Hematopoietic multipotent progenitor cell treated with erythropoietin and hydrocortisone succinate and interleukin-3 and kit ligand, for 4 days (in vitro differentiated cells): ENCODE measurements at regions not wholly inside any gene's neighbourhood (a gene's known extent, or its start where the extent isn't known, plus 50 kb on each side); places are given as distances from the start of the nearest gene placed in this dataset.

ENCODE experiments used
- DNase-seq: peaks from one replicate; pipeline ENCODE4 v3.0.0-alpha.2; 2015

- DNase-seq: no peak
These were observed 179.0 kb upstream of the RASGEF1B start for GRCh38 chr4:81650606-81651242.

- DNase-seq: peak; percentile 69
These were observed 177.0 kb upstream of the RASGEF1B start for GRCh38 chr4:81648576-81649275.

GRCh38 chr4:81647388-81647787 is 175.7 kb upstream of the RASGEF1B start:
- DNase-seq: no peak

GRCh38 chr4:81642543-81642942 is 170.8 kb upstream of the RASGEF1B start:
- DNase-seq: no peak

DNA sequence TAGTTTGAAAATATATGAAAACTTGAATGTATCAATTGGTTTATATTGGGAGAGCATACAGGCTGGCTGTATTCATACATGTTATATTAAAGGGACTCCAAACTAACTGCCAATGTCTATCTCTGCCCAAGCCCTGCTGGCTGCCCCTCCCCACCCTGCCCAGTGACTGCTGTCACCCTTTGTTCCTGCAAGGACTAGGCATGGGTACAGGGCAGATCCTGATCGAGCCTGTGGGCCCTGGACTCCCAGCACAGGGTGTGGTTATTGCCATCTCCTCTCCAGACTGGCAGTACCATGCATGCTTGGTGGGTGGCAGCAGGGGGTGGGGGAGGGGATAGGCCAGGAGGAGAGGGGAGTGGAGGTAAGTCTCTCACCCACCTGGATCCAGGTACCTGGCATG is 167.5 kb upstream of the RASGEF1B start:
- no peak for DNase-seq

- no peak for DNase-seq
These were observed 167.0 kb upstream of the RASGEF1B start for GRCh38 chr4:81638698-81639097.

DNA sequence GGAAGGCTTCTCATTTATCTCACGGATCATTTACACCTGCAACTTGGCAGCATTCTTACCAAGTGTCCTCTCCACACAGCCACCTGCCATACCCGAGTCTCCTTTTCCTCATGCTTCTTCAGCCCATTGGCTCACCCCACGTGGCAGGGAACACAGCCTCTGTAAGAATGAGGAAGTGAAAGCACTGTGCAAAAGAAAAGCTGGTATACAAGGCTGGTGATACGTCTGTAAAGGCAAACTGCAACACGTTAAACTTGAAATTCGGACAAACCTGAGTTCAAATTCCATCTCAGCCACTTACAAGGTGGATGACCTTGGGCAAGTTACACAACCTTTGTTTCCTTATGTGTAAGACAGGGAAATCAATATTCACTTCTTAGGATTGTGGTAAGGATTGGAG is 164.0 kb upstream of the RASGEF1B start:
- DNase-seq: peak; percentile 68

DNA sequence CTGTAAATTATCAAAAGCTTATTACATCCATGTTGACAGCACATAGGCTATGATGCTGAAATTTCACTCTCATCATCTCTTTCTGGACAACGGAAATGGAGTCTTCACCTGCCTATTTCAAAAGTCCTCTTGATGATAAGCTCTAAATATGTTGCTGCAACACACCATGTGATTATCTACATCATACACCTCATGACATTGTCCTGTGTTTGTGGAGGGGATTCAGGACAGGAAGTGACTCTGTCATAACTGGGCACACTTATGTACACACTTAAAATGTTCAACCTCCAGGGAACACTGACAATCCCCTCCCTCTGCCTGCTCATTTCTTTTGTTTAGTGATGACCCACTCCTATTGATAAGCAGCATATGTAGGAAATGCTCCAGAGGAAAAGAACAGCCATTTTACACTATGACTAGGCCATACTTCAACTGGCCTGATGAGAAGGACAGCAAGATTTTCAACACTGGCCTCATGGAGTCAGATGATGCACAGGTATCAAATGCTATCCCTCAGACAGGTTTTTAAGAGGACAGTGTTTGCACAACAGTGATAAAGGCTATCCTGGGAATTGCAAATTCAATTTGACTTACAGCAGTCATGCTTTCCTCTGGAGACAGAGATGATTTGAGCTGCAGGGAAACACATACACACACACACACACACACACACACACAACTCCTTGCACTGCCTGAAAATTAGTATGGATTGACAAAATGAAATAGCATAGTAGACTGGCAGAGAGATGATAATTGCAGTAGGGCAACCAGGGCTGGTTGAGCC is 163.3 kb upstream of the RASGEF1B start:
- DNase-seq: no peak

DNA sequence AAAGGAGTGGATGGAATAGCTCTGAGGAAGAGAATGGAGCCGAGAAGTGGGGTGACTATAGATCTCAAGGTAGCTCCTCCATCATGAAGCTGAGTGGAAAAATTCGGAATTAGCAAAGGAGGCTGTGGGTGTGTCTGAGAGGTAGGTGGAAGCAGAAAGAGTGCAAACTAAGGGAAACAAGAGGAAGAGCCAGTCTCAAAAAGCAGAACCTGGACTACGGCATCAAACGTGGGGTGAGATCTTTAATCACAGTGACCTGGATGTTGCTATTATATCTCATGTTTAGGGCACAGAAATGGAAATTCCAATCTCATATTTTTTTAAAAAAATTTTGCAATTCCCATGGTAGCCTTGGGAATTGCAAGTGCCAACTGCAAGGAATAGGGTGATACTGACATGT is 162.5 kb upstream of the RASGEF1B start:
- DNase-seq: no peak

DNA sequence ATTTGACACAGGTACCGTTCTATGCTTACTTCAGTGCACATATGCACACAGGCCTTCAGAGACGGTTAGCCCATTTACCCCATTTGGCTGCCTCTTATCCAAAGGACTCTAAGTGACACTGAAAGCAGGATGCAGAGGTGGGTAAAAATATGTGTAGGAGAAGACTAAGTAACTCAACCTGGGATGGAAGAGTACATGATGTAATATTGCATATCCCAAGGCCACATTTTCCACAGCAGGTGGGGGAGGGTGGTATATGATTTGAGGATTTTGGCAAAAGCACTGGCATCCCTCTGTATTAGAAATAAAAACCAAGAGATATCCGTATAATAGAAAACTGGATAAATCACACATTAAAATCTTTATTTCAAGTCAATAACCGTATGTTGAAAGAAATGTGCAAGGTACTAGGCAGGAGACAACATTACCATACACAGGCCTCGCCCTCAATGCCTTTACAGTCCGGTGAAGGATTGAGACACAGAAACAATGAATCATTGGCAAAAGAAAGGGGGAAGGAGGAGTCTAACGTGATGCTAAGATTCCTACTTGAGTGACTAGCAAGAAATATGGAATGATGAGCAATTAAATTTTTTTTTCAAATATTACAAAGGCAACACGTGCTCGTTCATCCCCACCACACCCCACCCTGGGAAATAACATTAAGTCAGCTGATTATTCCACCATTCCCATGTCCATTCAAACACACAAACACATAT is 161.0 kb upstream of the RASGEF1B start:
- DNase-seq: no peak

- no peak for DNase-seq
These were observed 160.3 kb upstream of the RASGEF1B start for GRCh38 chr4:81631958-81632441.

DNA sequence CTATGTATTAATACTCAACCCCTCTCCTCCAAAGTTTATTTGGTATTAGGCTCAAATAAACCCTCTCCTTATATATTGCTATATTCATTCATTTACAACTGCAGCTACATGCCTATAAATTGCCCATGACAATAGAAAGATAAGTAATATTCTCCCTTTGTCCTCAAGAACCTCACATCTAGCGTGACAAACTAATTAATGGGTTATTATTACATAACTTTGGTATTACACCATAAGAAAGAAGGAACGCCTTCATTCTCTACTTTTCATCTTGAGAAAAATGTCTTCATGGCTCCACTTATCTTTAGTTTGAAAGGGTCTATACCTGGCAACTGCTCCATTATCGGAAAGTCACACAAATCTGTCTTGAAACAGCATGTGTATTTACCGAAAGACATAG is 157.7 kb upstream of the RASGEF1B start:
- DNase-seq: no peak

DNA sequence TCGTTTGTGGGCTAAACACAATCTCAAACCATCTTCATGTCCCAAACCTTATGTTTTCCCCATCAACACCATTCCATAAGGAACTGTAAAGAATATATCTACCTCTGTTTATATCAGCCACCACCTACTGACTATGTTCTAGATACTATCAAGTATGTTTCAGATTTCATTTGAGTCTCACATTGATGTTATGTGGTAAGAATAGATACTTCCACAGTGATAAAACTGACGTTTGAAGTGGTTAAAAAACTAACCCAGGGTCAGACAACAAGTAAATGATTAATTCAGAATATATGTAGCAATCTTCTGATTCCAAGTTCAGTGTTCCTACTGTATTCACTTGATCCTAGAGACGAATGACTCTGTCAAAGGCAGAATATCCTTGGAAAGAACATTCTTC is 156.8 kb upstream of the RASGEF1B start:
- DNase-seq: no peak

DNA sequence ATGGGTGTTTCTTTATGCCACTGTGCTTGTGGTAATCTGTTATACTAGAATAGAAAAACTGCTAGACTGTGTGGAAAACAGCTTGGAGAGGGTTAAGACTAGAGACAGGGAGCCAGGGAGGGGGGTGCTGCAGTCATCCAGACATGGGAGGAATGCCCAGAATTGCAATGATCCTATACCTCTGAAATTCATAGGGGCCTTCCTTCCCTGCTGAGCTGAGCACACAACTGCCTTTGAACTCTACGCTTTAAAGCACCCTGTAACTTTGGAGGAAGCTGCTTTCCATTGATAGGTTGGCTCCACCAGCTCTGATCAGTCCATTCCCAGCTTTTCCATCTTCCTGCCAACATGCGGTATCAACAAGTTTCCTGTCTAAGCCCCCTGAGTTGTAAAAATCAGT is 155.9 kb upstream of the RASGEF1B start:
- DNase-seq: no peak

DNA sequence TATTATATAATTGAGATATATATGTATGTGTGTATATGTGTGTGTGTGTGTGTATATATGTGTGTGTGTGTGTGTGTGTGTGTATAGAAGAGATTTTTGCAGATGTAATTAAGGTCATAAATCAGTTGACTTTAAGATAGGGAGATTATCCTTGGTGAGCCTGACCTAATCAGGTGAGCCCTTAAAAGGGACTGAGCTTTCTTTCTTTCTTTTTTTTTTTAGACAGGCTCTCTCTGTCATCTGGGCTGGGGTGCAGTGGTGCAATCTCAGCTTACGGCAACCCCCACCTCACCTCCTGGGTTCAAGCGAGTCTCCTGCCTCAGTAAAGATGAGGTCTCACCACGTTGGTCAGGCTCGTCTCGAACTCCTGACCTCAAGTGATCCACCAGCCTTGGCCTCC is 155.1 kb upstream of the RASGEF1B start:
- DNase-seq: no peak

DNA sequence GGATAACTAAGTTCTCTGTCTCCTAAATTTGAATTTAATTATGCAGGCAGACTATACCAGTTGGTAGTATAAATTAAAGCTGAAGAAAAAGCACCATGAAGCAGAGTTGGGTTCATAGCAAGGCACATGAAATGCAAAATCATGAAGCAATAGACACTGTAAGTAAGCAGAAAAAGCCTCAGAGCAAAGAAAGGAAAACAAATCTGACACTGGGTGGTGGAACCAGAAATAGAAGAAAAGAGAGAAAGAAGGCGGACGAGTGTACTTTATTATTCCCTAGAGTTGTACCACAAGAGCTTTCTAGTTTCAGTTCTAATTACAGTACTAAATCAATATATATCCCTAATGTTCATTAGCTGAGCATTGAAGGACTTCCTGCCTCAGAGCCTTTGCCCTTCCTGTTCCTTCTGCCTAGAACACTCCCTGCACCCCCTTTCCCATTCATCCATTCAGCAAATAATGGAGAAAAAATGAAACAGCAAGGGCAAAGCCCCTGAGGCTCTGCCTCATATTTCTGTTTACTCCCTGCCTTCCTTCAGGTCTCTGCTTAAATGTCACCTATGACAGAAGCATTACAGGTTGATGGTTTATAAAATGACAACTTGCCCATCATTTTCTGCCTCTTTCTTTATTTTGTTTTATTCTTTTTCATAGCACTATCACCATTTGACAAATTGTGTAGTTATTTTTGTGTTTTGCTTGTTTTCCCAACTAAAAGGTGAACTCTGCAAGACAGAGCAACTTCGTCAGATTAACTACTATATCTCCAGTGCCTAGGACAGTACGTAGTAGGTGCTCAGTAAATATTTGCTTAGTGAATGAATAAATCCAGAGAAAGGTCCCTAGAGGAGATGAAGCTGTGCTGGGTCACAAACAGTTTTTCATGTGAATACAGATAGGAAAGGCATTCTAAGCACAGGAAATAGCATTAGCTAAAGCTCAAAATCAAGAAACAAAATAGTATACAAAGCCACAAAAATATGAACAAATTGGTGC is 154.0 kb upstream of the RASGEF1B start:
- DNase-seq: no peak

- no peak for DNase-seq
These were observed 151.7 kb upstream of the RASGEF1B start for GRCh38 chr4:81623434-81623833.

DNA sequence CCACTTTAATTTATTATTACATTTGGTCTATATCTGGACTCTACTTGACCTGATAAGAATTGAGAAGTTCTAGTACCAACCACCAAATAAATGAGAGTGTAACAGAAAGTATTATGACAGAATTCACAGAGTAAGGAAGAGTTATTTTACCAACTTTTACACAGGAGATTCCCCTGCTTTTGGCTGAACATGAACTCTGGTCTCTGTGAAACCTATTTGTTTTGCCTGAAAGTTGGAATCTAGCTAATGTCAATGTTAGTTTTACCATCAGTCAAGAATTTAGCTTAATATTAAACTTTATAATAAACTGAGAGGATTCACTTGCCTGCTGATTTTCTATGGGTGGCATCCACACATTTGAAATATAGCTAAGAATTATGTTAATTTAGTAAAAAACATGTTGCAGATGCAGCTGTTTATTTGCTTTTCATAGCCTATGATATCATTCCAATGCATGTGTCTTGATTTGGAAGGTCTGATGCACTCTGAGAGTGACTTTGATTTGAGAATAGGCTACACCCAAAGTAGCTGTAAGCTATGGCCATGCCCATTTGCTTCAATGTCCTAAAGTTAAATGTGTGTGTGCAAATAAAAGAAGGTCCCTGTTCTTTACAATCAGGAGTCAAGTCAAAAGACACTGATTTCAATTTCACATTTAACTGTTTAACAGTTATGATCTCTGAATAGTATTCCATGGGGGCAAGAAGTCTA is 150.9 kb upstream of the RASGEF1B start:
- DNase-seq: no peak

GRCh38 chr4:81622028-81622427 is 150.3 kb upstream of the RASGEF1B start:
- no peak for DNase-seq

DNA sequence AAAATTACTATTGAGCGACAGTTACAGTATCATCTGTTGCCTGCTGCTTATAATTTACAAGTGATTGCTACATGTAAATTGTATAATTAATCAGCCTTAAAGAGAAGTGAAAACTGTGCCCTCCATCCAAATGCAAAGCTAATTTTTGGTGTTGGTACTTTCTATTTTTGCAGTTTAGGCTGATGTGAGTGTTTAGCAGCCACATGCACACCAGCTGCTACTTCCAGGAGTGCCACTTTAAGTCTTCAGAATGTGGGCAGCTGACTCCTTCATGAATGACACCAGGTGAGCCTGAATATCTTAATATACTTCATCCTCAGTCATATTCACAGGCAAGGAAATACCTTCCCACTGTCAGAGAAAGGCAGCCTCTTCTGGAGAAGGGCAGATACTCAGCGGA is 149.8 kb upstream of the RASGEF1B start:
- no peak for DNase-seq

DNA sequence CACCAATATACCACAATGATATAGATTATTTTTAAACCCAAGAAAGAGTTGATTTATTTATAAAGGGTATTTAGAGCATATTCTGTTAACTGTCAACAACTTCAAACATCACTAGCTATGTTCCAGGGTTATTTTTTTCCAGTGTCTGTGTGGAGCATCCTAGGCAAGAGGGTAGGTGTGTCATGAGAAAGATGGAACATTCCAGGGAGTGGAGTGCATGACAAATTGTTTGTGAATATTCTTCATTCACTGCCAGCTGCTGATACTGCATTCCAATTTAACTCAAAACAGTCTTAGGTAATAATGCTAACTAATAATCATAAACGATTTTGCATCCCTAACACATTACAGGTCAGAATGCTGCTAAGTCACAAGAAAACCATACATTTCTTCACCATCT is 148.7 kb upstream of the RASGEF1B start:
- no peak for DNase-seq
